Panc1 (cell line): ENCODE measurements at regions not wholly inside any gene's neighbourhood (a gene's known extent, or its start where the extent isn't known, plus 50 kb on each side); places are given as distances from the start of the nearest gene placed in this dataset.

Experiments
- ATAC-seq: fragments of 200-7000 bp; cut with Tn5 transposase; 2 replicates; pipeline ENCODE4 v1.9.1; 2020; ENCODE audit warnings: mild to moderate bottlenecking, moderate library complexity
- BruUV-seq: library from RNA; stranded (reverse); fragments of 400-500 nt; replicated peaks from 2 replicates; lab custom pipeline; 2021; lab: Mats Ljungman, UMichigan
- CTCF ChIA-PET: fragments of 300-600 bp; sonication (Branson Sonifier 250); formaldehyde crosslinking; loops from one replicate; lab custom pipeline; 2022; ENCODE audit warnings: antibody characterized with exemption; lab: Charles Lee
- POLR2A ChIA-PET: fragments of 300-600 bp; sonication (Branson Sonifier 250); formaldehyde crosslinking; loops from one replicate; lab custom pipeline; 2022; ENCODE audit warnings: antibody characterized with exemption; lab: Charles Lee
- DNase-seq: peaks from one replicate; pipeline ENCODE4 v3.0.0-alpha.2; 2010; ENCODE audit warnings: low read depth, low spot score
- H3K27ac ChIP-seq: 2 replicates; pipeline ENCODE4 v1.5.1; 2011; ENCODE audit warnings: mild to moderate bottlenecking, low read length, inconsistent platforms
- H3K27me3 ChIP-seq: fragments of 200-500 bp; sonication (Bioruptor generic); 2 replicates; pipeline ENCODE4 v1.6.0; 2014; ENCODE audit warnings: low read length, inconsistent platforms; ENCODE audit not compliant: control insufficient read depth, insufficient read depth
- H3K36me3 ChIP-seq: fragments of 200-500 bp; sonication (Bioruptor generic); 2 replicates; pipeline ENCODE4 v1.5.1; 2014; ENCODE audit warnings: inconsistent platforms, mild to moderate bottlenecking, low read length, moderate library complexity; ENCODE audit not compliant: control insufficient read depth, insufficient read depth
- H3K4me1 ChIP-seq: 2 replicates; pipeline ENCODE4 v1.5.1; 2011; ENCODE audit warnings: inconsistent platforms, mild to moderate bottlenecking, low read length, moderate library complexity; ENCODE audit not compliant: control insufficient read depth, insufficient read depth
- H3K4me3 ChIP-seq, 2 experiments: 2 replicates each; pipeline ENCODE4 v1.5.1; 2011 to 2012; ENCODE audit warnings: low read depth in 2 of 2, low read length in 2 of 2, mild to moderate bottlenecking in 2 of 2, inconsistent platforms in 1 of 2, moderate library complexity in 1 of 2
- H3K9me3 ChIP-seq: fragments of 200-500 bp; sonication (Bioruptor generic); 2 replicates; pipeline ENCODE4 v1.5.1; 2014; ENCODE audit warnings: low read depth, mild to moderate bottlenecking, inconsistent platforms, low read length, moderate library complexity; ENCODE audit not compliant: control insufficient read depth, insufficient read depth
- POLR2AphosphoS5 ChIP-seq: IDR thresholded peaks from 2 replicates; pipeline ENCODE4 v1.6.1; 2012; ENCODE audit warnings: mild to moderate bottlenecking, low read depth, low read length, moderate library complexity
- SIN3A ChIP-seq: IDR thresholded peaks from 2 replicates; pipeline ENCODE4 v1.6.1; 2012; ENCODE audit warnings: low read depth, mild to moderate bottlenecking, low read length, moderate library complexity, borderline replicate concordance; ENCODE audit not compliant: insufficient read depth
- TCF7L2 ChIP-seq: IDR thresholded peaks from 2 replicates; pipeline ENCODE4 v1.6.1; 2011; ENCODE audit warnings: mild to moderate bottlenecking, low read depth, low read length, inconsistent platforms
- in situ Hi-C: cut with HindIII; loops from 2 replicates; pipeline ENCODE4 v1.10.0; 2016; ENCODE audit warnings: low sequenced_read_pairs, low pct_unique_long_range_greater_than_20kb
- intact Hi-C: fragments of 100-400 bp; cut with micrococcal nuclease; formaldehyde crosslinking; loops from one replicate; pipeline ENCODE4 v1.10.0; 2022; ENCODE audit not compliant: unreplicated experiment
- TF ChIP-seq, protein P1 (sequence below), 2 experiments: IDR thresholded peaks; 2 replicates each; pipeline ENCODE4 v1.6.1; 2011 to 2012; ENCODE audit warnings: low read depth in 2 of 2, control low read depth in 1 of 2, low read length in 1 of 2, mild to moderate bottlenecking in 1 of 2, moderate library complexity in 1 of 2; ENCODE audit not compliant: insufficient read depth in 1 of 2
- TF ChIP-seq, protein P2 (sequence below): fragments of 450-650 bp; IDR thresholded peaks from 2 replicates; pipeline ENCODE4 v1.5.1; 2017; ENCODE audit warnings: mild to moderate bottlenecking

DNA sequence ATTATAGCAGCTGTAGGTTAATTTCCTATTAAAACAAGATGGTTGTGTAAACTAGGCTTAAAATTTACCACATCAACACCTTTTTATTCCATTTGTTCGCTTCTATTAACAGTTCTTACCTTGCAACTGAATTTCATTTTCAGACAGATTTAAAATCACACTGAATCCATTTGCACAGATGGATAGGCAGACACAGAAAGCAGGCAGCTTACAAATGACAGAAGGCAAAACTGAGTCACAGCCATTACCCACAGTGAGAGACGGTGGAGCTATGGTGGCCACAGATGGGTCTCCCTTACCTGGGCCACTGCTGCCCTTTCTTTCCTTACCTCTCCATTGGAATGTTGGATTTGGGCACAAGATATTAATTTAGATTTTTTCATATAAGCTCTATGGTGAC lies 1567.8 kb upstream of the SLC10A2 start:
- H3K4me1 ChIP-seq: no peaks in the 10 kb centered on the region
- no TSS peak for BruUV-seq
- POLR2A ChIA-PET: no interaction called here
- TF ChIP-seq SIN3A (no peak), POLR2AphosphoS5 (no peak)
- H3K4me3 ChIP-seq: no peak overlapping the region
- DNase-seq: no peak
- CTCF ChIA-PET: no interaction called here
- in situ Hi-C loops (no loop called here), intact Hi-C loops (no loop called here)
- H3K36me3 ChIP-seq: no peaks in the 10 kb centered on the region
- no peak overlapping the region for H3K27ac ChIP-seq
- H3K9me3 ChIP-seq: no peaks in the 10 kb centered on the region
- no peak for ATAC-seq
- H3K27me3 ChIP-seq: no peaks in the 10 kb centered on the region

DNA sequence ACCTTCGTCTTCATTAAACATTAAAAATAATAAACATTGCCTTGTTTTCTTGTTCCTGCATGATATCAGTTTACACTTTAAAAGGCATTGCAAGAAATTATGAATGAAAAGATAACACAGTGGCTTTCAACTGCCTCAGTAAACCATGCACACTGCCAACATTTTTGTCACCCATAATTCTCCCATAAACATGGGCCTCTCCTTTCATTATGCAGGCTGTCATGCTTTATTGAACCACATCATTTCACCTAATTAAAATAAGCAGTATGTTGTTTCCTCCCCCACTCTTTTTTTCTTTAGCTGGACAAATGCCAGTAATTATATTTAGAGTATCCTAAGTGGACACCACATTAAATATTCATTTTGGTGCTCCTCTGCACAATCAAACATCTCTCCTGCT lies 1566.5 kb upstream of the SLC10A2 start:
- ATAC-seq (no peak), DNase-seq (no peak)
- Histone ChIP-seq H3K27ac (no peak overlapping the region), H3K27me3 (no peaks in the 10 kb centered on the region), H3K4me3 (no peak overlapping the region), H3K36me3 (no peaks in the 10 kb centered on the region), H3K4me1 (no peaks in the 10 kb centered on the region), H3K9me3 (no peaks in the 10 kb centered on the region)
- ChIA-PET POLR2A (no interaction called here), CTCF (no interaction called here)
- no TSS peak for BruUV-seq
- TF ChIP-seq TCF7L2: no peak
- in situ Hi-C loops (no loop called here), intact Hi-C loops (no loop called here)

DNA sequence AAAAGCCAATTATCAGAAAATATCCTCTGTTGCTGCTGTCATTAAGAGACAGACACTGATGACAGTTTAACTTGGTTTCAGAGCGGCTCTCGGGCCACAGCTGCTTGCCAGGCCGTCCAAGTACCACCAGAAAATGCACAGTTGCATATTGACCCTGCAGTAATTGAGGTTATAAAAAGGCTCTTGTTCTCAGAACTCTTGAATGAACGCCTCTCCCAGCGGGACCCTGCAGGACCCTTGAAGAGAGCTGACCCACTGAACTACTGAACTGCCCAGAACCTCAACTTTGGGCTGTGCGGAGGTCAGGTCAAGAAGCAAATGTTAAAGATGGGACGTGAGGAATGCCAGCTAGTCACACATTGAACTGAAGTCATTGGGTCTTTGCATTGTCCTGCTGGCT lies 1559.0 kb upstream of the SLC10A2 start:
- CTCF ChIA-PET: no interaction called here
- Histone ChIP-seq H3K27ac (no peak overlapping the region), H3K36me3 (no peaks in the 10 kb centered on the region), H3K4me1 (no peaks in the 10 kb centered on the region), H3K27me3 (no peaks in the 10 kb centered on the region), H3K9me3 (no peaks in the 10 kb centered on the region), H3K4me3 (no peak overlapping the region)
- TF ChIP-seq SIN3A: no peak
- no peak for TF ChIP-seq POLR2AphosphoS5
- TF ChIP-seq, protein P1, sequence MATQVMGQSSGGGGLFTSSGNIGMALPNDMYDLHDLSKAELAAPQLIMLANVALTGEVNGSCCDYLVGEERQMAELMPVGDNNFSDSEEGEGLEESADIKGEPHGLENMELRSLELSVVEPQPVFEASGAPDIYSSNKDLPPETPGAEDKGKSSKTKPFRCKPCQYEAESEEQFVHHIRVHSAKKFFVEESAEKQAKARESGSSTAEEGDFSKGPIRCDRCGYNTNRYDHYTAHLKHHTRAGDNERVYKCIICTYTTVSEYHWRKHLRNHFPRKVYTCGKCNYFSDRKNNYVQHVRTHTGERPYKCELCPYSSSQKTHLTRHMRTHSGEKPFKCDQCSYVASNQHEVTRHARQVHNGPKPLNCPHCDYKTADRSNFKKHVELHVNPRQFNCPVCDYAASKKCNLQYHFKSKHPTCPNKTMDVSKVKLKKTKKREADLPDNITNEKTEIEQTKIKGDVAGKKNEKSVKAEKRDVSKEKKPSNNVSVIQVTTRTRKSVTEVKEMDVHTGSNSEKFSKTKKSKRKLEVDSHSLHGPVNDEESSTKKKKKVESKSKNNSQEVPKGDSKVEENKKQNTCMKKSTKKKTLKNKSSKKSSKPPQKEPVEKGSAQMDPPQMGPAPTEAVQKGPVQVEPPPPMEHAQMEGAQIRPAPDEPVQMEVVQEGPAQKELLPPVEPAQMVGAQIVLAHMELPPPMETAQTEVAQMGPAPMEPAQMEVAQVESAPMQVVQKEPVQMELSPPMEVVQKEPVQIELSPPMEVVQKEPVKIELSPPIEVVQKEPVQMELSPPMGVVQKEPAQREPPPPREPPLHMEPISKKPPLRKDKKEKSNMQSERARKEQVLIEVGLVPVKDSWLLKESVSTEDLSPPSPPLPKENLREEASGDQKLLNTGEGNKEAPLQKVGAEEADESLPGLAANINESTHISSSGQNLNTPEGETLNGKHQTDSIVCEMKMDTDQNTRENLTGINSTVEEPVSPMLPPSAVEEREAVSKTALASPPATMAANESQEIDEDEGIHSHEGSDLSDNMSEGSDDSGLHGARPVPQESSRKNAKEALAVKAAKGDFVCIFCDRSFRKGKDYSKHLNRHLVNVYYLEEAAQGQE (IDR thresholded peaks at IDR 0.05; ENCODE audit: insufficient read depth in 1 of 2, low read depth in 2 of 2, low read length in 1 of 2): no peak
- no peak for TF ChIP-seq TCF7L2
- TF ChIP-seq, protein P2, sequence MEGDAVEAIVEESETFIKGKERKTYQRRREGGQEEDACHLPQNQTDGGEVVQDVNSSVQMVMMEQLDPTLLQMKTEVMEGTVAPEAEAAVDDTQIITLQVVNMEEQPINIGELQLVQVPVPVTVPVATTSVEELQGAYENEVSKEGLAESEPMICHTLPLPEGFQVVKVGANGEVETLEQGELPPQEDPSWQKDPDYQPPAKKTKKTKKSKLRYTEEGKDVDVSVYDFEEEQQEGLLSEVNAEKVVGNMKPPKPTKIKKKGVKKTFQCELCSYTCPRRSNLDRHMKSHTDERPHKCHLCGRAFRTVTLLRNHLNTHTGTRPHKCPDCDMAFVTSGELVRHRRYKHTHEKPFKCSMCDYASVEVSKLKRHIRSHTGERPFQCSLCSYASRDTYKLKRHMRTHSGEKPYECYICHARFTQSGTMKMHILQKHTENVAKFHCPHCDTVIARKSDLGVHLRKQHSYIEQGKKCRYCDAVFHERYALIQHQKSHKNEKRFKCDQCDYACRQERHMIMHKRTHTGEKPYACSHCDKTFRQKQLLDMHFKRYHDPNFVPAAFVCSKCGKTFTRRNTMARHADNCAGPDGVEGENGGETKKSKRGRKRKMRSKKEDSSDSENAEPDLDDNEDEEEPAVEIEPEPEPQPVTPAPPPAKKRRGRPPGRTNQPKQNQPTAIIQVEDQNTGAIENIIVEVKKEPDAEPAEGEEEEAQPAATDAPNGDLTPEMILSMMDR: no peak
- in situ Hi-C loops: no loop called here
- POLR2A ChIA-PET: no interaction called here
- BruUV-seq: no TSS peak
- intact Hi-C loops: no loop called here
- DNase-seq (no peak), ATAC-seq (no peak)
